NCI-H345 treated with DMSO at 0.1 percent for 48 hours (cell line): ENCODE measurements at regions not wholly inside any gene's neighbourhood (a gene's known extent, or its start where the extent isn't known, plus 50 kb on each side); places are given as distances from the start of the nearest gene placed in this dataset.

ENCODE experiments used
- DNase-seq: peaks from one replicate; lab custom pipeline; 2025; ENCODE audit not compliant: unreplicated experiment; lab: John Stamatoyannopoulos, UW

DNA sequence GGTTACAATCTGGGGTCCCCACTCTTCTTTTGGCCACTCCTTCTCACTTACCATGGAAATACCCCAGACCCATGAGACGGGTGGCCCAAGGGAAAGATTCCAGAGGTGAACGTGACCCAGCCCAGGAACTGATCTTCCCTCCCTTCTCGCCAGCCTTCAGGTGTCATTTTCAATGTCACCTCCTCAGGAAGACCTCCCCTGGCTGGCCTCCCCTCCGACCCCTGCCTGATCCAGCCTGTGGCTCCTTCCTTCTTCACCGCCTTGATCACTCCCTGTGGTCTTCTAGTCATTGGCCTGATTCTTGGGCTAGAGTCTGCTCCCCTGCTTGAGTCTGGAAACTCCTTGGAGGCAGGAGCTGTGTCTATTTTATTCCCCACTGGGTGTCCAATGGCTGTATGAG lies 146.1 kb downstream of the SMAD6 start:
- no peak for DNase-seq

DNA sequence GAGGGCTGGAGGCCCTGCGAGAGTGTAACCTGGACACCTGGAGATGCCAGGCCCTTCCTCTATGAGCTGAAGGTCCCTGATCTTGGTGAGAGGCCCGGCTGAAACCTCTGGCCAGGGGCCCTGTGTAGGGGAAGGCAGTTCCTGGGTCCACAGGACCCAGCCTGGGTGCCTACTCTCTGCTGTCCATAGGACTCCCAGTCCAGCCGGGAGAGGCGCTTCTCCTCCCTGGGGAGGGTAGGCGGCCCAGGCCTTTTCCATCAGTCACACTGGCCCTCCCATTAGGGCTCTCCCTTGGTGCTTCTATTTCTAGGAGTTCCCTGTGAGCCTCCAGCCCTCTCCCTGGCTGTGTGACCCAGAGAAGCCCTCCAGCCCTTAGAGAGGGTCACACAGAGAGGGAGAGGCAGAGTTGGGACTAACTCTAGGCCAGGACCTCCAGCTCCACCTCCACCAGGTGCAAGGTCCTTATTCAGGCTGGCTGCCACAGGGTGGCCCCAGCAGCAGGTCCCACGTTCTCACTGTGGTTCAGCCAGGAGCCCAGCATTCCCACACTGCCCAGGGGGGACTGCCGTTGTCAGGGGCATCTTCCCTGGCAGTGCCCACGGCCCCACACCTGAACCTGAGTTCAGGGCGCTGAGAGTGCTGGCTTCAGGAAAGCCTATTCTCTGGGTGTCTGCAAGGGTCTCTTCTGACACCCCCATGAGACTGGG lies 146.8 kb downstream of the SMAD6 start:
- DNase-seq, result no peak

DNA sequence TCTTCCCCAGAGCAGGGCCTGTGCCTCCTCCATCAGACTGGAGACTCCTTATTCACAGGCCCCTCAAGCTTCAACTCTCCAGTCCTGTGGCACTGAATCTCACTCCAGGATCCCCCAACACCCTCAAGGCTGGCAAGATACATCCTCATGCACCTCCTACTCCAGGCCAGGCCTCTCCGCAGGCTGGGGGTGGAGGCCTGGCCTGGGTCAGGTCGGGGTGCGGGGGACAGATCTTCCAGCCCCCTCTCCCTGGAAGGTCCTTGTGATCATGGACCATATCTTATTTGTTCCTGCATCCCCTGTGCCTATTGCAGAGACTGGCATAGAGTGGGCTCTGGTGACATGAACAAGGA lies 147.3 kb downstream of the SMAD6 start:
- no peak for DNase-seq

- no peak for DNase-seq
These were observed 147.7 kb downstream of the SMAD6 start for GRCh38 chr15:66849746-66850077.

DNA sequence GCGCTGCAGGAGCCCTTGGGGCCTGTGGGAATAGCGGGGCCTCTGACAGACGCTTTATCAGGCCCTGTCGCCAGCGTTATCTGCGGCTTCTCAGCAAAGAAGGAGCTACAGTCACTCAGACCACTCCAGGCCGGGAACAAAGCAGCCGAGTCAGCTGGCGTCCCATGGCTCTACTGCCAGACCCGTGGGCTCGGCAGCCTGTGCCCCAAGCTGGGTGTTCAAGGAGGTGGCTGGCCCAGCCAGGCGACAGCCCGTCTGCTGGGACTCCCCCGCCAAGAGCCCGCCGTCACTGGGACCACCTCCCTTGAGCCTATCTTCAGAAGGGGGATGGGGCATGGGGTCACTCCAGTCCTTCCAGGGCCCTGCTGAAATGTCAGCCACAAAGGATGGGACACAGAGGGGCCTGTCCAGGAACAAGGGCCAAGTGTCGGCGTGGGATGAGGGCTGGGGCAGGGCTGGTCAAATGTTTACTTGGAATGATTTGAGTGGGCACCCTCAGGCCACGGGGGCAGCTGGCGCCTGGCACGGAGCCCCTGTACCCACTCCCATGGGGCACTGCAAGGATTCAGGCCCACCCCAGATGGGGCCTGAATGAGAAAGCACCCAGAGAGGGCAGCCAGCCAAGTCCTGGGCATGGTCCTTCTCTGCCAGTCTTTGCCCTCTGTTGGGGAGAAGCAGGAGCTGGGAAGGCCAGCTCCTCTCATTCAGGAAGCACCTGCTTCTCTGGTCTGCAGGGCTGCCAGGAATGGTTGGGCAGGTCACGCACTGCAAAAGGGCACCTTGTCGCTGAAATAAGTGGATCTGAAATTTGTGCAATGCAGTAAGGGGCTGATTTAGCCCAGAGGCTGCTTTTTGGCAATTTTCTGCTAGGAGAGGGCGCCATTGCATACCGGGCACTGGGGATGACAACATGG lies 148.3 kb downstream of the SMAD6 start:
- no peak for DNase-seq

DNA sequence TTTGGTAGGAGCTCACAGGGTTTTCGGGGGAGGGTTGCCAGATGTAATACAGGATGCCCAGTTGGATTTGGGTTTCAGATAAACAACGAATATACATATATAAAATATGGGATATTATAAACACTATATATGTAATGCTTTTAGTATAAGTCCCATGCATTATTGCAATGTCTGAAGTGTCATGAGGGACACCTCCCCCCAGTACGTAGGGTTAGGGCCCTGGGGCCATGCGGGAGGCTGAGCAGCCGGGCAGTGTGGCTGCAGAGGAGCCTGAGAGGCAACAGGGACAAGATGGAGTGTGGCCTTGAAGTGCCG lies 148.9 kb downstream of the SMAD6 start:
- no peak for DNase-seq

DNA sequence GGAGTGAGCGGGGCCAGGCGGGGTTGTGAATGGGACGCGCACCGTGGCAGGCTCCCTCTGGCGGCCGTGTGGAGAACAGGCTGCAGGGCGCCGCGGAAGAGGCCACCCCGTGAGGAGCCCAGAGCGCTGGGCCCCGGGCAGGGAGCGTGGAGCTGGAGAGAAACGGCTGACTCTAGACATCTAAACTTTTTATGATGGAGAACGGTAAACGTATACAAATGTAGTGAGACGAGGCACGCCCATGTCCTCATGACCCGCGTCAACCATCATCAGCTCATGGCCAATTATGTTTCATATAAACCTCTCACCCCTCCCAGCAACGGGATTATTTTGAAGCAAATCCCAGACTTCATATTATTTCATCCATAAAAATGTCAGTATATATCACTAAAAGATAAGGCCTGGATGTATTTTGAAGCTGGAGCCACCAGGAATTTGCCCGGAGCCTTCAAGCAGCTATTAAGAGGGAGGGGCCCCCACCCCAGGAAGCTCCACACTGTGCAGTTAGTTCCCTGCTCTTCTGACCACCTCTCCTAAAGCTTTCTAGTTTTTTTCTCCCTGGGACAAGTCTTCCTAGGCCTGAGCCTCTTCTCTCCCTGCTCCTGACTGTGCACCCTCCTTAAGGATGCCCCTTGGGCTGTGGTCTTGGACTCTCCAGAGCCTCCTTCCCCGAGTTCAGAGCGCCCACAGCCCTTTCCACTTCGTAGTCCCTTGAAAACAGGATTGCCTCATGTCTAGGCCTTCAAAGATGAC lies 149.5 kb downstream of the SMAD6 start:
- DNase-seq, result peak; percentile 49

DNA sequence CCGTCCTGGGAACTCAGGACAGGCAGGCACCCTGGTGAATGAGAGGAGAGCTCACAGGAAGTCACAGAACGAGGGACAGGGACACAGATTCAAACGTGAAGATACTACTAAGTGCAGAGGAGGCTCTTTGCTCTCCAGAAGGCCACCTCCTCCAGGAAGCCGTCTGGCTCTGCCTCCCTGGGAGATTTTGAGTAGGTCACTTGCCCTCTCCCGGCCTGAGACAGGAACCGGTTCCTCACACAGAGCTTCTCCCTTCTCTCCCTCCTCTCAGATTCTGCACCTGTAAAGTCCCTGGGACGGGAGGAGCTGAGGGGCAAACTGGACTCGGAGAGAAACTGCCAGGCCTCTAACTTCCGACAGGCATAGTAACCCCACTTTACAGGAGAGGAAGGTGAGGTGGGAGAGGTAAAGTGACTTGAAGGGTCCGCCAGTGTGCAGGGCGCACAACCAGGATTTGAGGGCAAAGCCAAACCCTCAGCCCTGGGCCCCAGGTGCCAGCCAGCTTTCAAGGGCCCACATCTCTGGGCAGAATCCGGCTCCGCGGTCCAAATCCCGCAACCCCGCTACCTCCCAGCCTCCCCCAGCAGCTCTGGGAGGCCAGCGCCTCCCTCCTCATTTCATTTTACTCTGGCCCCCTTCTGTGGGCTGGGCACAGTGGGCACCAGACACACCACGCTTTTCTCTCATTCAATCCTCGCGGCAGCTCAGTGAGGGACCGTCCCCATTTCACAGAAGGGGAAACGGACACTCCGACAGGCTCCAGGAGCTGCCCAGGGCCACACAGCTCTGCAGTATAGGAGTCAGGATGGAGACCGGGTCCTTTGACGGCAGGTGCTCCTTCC lies 150.2 kb downstream of the SMAD6 start:
- DNase-seq, result no peak

GRCh38 chr15:66854012-66854965 lies 152.3 kb downstream of the SMAD6 start:
- DNase-seq, result no peak

DNA sequence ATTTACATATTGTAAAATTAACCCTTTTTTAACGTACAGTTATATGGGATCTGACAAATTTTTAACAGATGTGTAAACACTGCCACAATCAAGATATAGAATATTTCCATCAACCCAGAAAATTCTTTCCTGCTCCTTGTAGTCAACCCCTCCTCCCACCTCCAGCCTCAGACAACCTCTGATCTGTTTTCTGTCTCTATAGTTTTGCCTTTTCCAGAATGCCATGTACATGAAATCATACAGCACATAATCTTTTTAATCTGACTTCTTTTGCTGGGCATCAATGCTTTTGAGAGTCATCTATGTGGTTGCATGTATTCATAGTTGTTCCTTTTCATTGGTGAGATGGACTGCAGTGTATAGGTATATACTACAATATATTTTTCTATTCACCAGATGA lies 153.0 kb downstream of the SMAD6 start:
- no peak for DNase-seq

DNA sequence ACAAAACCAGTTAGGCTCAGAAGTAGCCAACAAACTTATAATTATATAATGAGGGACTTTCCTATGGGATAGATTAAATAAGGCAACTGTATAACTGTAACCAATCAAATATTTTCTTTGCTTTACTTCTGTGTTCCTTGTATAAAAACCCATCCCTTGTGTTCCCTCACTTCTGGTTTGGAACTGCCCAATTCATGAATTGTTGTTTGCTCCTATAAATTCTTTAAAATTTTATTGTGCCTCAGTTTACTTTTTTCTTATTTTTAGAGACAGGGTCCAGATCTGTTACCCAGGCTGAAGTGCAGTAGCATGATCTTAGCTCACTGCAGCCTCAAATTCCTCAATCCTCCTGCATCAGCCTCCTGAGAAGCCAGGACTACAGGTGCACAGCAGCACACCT lies 155.7 kb downstream of the SMAD6 start:
- DNase-seq, result no peak

- DNase-seq, result no peak
These were observed 156.6 kb downstream of the SMAD6 start for GRCh38 chr15:66858423-66859207.

- DNase-seq, result no peak
These were observed 157.7 kb downstream of the SMAD6 start for GRCh38 chr15:66859688-66860253.

DNA sequence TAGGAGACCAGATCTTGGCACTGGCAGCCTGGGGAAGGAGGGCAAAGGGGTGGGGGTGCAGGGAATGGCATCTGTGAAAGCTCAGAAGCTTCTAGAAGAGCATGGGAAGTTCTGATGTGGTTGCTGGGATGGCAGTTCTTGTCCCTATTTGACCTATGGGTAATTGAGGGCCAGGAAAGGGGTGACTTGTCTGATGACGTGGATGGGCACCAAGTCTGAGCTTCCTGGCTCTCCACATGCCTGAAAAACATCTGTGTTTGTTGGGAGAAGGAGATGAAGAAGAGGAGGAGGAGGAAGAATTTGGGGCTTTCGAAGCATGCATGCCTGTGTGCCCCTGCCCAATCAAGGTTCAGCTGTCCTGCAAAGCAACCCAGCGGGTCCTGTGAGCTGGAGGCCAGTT lies 158.8 kb downstream of the SMAD6 start:
- DNase-seq, result no peak

DNA sequence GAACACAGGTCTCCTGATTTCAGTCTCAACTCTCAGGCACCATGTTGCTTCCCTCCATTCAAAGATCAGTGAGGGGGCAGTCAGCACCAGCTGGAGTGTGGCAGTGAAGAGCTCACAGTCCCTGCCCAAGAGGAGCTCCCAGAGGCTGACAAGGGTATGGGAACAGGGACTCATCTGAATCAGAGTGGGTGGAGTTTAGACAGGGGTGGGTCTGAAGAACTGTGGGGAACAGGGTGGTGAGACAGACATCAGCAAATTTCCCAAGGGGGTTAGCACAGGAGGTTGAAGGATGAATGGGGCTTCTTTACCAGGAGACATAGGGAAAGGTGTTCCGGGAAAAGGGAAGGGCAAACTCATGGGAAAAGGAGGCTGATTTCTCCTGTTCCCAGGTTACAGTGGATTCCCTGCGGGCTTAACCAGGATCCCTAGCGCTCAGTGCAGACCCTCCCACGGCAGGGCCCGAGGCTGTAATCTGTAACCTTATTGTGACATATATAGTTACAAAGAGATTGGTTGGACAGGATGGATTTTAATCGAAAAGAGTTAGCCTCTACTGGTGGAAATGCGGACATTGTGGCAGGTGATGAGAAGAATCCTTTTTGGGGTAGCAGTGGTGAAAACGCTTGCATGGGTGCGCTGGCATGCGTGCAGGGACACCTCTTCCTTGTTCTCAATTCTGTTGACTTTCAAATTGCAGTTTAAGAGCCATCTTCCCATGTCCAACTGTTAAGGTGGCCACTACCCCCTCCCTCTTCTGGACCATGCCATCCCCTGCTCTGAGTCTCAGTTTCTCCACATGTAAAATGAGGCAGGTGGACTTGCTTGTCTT lies 160.3 kb downstream of the SMAD6 start:
- DNase-seq, result no peak

GRCh38 chr15:66862940-66863335 lies 160.9 kb downstream of the SMAD6 start:
- DNase-seq, result no peak

GRCh38 chr15:66863390-66864085 lies 161.5 kb downstream of the SMAD6 start:
- no peak for DNase-seq
